CD4-positive, alpha-beta T cell treated with Interleukin-10 for 1 hour (primary cell): ENCODE measurements at regions not wholly inside any gene's neighbourhood (a gene's known extent, or its start where the extent isn't known, plus 50 kb on each side); places are given as distances from the start of the nearest gene placed in this dataset.

ENCODE experiments used
- DNase-seq: peaks from one replicate; pipeline ENCODE4 v3.0.0-alpha.2; 2020

GRCh38 chr7:35498416-35498815 lies 196.5 kb downstream of the HERPUD2 start:
- DNase-seq: no peak

GRCh38 chr7:35495844-35496243 lies 199.1 kb downstream of the HERPUD2 start:
- DNase-seq: no peak

- no peak for DNase-seq
Measured at GRCh38 chr7:35495377-35495776, 199.6 kb downstream of the HERPUD2 start.

- no peak for DNase-seq
Measured at GRCh38 chr7:35494407-35494806, 200.5 kb downstream of the HERPUD2 start.

GRCh38 chr7:35492451-35493175 lies 202.3 kb downstream of the HERPUD2 start:
- DNase-seq: no peak

- DNase-seq: no peak
Measured at GRCh38 chr7:35491233-35491632, 203.7 kb downstream of the HERPUD2 start.

DNA sequence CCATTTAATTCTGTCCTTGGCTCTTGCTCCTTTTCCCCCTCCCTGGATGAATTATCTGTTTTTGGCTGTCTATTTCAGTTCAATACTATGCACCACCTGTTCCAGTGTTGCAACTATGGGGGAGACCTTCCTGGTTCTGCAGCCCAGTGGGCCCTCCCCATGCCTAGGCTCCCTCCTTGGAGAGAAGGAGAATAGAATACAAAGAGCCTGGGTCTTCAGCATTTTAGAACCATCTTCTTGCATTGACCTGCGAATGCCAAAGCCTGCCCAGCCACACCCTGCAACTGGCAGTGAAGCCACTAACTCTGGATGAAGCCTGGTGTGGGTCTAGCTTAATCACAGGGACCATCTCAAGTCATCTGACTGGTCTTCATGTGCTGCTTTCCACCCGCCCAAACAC lies 207.1 kb downstream of the HERPUD2 start:
- DNase-seq: no peak

DNA sequence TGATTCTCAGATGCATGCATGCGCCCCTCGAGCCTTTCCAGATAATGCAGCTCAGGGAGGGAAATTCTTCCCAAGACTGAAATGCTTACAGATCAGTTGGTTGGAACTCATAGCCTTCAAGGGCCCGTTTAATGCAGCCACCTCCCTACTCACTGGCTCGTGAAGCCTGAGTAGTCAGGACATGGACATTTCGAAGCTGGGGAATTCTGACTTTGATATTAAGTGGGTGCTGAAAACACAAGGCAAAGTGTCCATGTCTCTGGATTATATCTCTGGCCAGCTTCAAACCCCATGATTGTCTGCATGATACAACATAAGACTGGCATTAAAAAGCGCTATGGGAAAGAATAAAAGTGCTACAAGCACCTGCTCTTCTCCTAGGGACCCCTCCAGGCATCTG lies 207.5 kb downstream of the HERPUD2 start:
- no peak for DNase-seq

DNA sequence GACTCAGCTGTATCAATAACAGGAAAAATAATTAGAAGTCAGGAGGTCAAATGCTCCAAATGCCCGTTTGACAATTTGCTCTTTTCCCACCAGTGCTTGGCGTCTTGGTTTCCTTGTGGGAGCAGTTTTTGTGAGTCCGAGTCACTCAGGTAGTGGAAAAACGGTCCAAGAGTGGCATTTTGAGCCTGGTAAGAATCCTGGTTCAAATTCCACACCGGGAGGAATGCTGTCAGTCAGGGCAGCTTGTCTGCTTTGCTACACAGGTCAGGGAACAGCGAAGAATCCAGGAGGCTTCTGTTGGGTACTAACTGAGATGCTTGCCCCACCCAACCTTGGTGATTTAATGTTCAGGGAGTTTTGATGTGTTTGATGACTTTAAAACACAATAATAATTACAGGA lies 209.5 kb downstream of the HERPUD2 start:
- no peak for DNase-seq

DNA sequence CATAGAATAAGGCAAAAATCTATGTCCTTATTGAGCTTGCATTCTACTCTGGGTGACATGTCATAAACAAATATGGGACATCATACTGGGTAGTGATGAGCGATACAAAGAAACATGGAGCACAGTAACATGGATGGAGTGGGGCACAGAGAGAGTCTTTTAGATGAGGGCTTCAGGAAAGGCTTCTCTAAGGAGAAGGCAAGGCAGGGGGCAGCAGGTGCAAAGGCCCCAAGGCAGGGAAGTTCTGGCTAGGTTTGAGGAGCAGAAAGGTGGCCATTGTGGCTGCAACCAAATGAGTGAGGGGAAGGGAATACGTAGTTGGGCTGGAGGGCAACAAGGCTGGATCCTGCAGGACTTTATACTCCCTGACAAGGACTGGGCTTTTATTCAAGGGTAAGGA lies 211.4 kb downstream of the HERPUD2 start:
- DNase-seq: no peak

- DNase-seq: no peak
Measured at GRCh38 chr7:35482231-35482630, 212.7 kb downstream of the HERPUD2 start.

DNA sequence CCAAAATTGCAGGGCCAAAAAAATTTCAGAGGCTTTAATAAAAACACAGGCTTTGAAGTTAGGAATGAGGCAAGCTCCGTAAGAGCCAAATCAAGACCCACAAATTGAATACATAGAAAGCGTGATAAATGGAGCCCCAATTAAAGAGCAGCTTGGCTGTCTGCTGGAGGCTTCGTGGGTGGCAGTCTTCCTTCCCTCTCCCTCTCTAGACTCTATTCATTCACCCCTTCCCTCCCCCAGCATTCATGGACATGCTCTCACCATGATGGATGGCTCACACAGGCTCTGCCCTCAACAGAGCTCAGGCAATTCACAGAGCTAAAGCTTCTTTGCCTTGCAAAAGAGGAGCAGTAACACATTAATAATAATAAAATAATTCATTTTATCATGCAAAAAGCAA lies 214.1 kb downstream of the HERPUD2 start:
- DNase-seq: no peak

DNA sequence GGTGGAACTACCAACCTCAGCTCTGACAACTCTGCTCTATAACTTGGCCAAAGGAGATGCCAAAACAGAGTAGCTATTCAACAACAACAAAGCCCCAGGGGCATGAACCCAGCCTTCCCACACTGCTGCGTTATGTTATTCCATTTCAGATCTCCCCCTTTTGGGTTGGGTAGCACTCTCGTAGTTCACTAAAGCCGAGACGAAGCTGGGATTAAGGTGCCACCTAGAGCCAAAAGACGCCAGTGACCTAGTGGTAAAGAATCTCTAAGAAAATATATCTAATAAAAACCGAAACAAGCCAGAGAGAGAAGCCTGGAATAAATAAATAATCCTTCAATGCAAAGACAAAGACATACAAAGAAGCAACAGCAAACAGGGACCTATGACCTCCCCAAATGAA lies 217.3 kb downstream of the HERPUD2 start:
- DNase-seq: no peak

DNA sequence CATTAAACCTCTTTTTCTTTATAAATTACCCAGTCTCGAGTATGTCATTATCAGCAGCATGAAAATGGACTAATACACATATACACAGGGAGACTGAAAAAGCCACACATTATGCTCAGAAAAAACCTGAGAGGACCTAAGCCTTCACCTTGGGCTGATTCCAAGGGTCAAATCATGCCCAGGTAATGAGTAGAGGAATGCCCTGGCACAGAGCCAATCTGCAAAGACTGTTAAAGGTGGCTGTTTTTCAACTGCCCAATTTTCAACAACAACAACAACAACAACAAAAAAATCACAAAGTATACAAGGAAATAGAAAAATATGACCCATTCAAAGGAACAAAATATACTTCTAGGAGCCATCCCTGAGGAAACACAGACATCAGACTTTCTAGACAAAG lies 220.2 kb upstream of the TBX20 start:
- DNase-seq: no peak

- DNase-seq: no peak
Measured at GRCh38 chr7:35468606-35469005, 214.7 kb upstream of the TBX20 start.

DNA sequence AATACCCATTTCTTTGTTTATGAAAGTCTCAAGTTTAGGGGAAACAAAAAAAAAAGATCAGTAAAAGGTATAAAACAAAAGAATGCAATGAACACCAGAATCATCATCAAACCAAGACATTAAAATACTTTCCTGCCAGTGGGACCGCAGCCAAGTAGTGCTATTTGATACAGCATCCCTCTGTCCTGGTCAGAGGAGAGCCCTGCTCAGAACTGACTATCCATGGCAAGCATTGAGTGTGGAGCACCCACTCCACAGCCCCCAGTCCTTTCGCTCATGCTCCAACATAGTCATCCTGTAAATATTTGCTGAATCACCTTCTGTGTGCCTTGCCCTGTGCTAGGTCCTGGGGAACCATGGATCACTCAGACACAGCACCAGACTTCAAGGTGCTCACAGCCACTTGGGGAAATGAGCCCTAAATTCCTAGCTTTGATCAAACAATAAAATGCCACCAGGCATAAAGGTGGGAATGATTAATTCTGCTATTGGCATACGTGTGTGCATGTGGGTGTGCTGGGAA lies 213.6 kb upstream of the TBX20 start:
- DNase-seq: no peak

- DNase-seq: no peak
Measured at GRCh38 chr7:35465791-35466336, 212.0 kb upstream of the TBX20 start.

DNA sequence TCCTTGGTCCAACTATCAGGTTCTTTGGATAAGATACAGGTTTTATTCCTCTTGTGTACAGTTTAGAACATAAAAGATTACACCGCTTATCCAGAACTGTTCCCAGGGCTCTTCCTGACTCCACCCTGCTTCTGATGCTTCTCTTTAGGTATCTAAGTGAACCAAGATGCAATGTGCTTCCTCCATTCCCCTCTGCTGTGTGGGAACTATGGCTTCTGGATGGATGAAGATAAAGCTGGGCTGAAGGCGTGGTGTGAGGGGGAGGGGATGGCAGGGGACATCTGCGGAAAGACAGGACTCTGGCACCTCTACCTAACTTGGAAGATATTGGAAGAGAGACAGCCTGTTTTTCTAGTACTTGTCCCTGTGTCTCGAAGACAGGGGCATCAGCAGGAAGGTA lies 209.9 kb upstream of the TBX20 start:
- DNase-seq: no peak

GRCh38 chr7:35463176-35463700 lies 209.3 kb upstream of the TBX20 start:
- DNase-seq: no peak

DNA sequence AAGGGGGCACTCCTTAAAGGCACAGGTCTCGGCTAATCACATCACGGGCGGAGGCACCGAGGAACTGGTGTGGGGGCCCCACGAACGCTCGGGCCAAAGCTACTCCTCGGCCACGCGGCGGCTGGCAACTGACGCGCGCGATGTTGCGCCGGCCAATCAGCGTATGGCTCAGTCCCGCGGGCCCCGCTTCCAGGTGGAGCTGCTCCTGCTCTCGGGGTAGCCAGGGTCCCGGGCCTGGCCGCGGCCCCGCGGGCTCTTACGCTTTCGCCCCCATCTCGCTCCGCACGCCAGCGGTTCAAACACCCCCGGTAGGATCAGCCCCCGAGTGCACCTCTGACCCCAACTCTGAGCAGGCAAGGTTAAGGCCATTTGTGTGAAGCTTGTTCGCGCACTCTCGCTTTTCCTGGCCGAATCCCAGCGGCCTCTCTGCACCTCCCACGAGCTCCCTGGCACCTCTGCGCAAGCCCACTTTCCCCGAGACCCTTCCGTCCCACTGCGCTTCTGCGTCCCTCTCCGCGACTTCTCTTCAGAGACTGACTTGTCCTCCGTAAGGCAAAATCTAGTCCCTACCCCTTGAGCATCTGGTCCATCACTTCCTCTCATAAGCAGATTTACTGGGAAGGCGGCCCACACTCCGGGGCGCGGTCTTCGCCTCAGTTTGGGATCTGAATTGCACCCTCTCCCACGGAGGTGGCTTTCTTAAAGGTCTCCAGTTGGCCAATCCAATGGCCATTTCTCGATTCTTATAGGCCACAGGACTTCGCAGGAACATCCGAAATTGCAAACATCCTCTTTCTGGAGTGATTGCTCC lies 200.9 kb upstream of the TBX20 start:
- DNase-seq: no peak

DNA sequence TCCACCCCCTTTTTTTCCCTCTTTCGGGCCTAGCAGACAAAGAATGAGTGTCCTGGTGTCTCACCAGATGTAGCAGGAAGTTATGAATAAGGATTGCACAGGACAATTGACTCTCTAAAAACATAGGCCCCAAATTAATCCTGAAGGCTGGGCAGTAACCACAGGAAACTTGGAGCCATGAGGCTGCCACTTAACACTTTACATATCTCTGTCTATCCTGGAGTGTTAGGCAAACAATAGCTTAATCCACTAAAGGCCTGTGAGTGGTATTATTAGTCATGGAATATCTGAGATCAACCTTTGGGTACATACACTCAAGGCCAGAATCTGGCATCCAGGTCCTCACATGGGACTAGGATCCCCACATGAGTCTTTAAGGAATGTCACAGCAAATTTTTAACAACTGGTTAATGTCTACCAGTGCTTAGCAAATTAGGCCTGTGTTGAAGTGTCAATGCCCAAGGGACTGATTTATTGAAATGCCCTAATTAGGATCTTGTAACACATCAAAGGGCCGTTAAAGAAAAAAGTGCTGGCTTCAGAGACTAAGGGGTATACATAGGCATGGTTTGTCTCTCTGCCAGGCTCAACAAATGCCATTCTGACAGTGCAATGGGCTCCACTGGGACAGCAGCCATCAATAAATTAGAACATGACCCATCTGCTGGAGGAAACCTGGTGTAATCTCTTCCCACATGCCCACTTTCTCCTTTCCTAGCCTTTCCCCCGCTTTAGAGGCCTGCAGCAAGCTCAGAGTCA lies 196.7 kb upstream of the TBX20 start:
- no peak for DNase-seq

DNA sequence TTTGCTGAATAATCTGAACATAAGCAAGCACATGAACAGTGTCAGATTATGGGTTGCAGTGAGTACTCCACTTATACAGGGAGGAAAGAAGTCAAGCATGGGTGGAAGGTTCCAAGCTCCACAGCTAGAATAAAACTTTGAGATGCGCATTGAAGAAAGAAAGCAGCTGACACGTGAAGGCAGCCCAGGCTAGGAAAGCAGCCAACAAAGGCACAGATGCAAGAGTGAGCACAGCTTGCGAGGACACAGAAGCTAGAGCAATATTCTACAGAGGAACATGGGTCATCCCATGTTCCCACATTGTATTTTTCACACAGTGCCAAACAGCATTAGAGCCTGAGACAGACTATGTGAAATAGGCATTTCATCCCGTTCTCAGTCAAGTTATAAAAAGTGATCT lies 194.6 kb upstream of the TBX20 start:
- no peak for DNase-seq

- no peak for DNase-seq
Measured at GRCh38 chr7:35446091-35446490, 192.2 kb upstream of the TBX20 start.
